HCT116 (cell line): ENCODE measurements at regions not wholly inside any gene's neighbourhood (a gene's known extent, or its start where the extent isn't known, plus 50 kb on each side); places are given as distances from the start of the nearest gene placed in this dataset.

Experiments
- ATAC-seq: fragments of 200-7000 bp; cut with Tn5 transposase; 2 replicates; pipeline ENCODE4 v1.9.1; 2020; ENCODE audit warnings: mild to moderate bottlenecking, moderate library complexity
- BruUV-seq: library from RNA; stranded (reverse); fragments of 400-500 nt; replicated peaks from 2 replicates; lab custom pipeline; 2021; lab: Mats Ljungman, UMichigan
- CTCF ChIA-PET: fragments of 300-600 bp; sonication (Branson Sonifier 250); formaldehyde crosslinking; loops from one replicate; lab custom pipeline; 2021; ENCODE audit warnings: antibody characterized with exemption; lab: Charles Lee
- POLR2A ChIA-PET: fragments of 300-600, 350-600 bp; sonication (Branson Sonifier 250); formaldehyde crosslinking; loops from one replicate; lab custom pipeline; 2021; ENCODE audit warnings: antibody characterized with exemption; lab: Charles Lee
- RAD21 ChIA-PET, 2 experiments: fragments of 300-600 bp; sonication (Branson Sonifier 250); formaldehyde crosslinking; loops; one replicate each; lab custom pipeline; 2023; ENCODE audit warnings: low total read pairs in 2 of 2; ENCODE audit not compliant: uncharacterized antibody in 2 of 2, unreplicated experiment in 2 of 2, low non-redundant PET in 1 of 2; lab: Charles Lee
- DNase-seq: peaks from one replicate; pipeline ENCODE4 v3.0.0-alpha.2; 2010; ENCODE audit warnings: low read depth, low spot score
- H2AFZ ChIP-seq: fragments of 200-600 bp; shearing (Covaris generic), sonication (generic); 2 replicates; pipeline ENCODE4 v1.6.1; 2017; ENCODE audit warnings: low read depth, mixed run types, mixed read lengths, antibody characterized with exemption, low read length; ENCODE audit not compliant: poor library complexity, severe bottlenecking
- H3K27ac ChIP-seq: 2 replicates; pipeline ENCODE4 v1.5.1; 2012; ENCODE audit warnings: low read depth, low read length
- H3K27me3 ChIP-seq: fragments of 200-600 bp; sonication (generic); 2 replicates; pipeline ENCODE4 v1.6.1; 2016; ENCODE audit warnings: mixed run types, low read length, mixed read lengths; ENCODE audit not compliant: insufficient read depth
- H3K36me3 ChIP-seq, 2 experiments: fragments of 200-500 bp in 1 of 2; fragments of 200-600 bp in 1 of 2; sonication (Bioruptor generic) in 1 of 2; sonication (generic) in 1 of 2; 2 replicates each; pipeline versions ENCODE4 v1.5.1 to v1.6.1; 2014 to 2016; ENCODE audit warnings: low read length in 2 of 2, inconsistent platforms in 1 of 2, mixed read lengths in 1 of 2, mixed run types in 1 of 2; ENCODE audit not compliant: insufficient read depth in 2 of 2, control insufficient read depth in 1 of 2
- H3K4me1 ChIP-seq, 2 experiments: fragments of 200-600 bp in 1 of 2; sonication (generic) in 1 of 2; 2 replicates each; pipeline versions ENCODE4 v1.5.1 to v1.6.1; 2012 to 2017; ENCODE audit warnings: low read length in 2 of 2, inconsistent platforms in 1 of 2, mild to moderate bottlenecking in 1 of 2, mixed read lengths in 1 of 2, mixed run types in 1 of 2, moderate library complexity in 1 of 2; ENCODE audit not compliant: insufficient read depth in 2 of 2, control insufficient read depth in 1 of 2
- H3K4me2 ChIP-seq: fragments of 200-600 bp; sonication (generic); 2 replicates; pipeline ENCODE4 v1.6.1; 2017; ENCODE audit warnings: mixed run types, low read length, mixed read lengths
- H3K4me3 ChIP-seq, 2 experiments: fragments of 200-600 bp in 1 of 2; sonication (generic) in 1 of 2; replicated peaks in 1 of 2; 2 replicates each; pipeline ENCODE4 v1.5.1; 2011 to 2016; ENCODE audit warnings: low read length in 2 of 2, control low read depth in 1 of 2, low read depth in 1 of 2, mild to moderate bottlenecking in 1 of 2, mixed read lengths in 1 of 2, mixed run types in 1 of 2
- H3K79me2 ChIP-seq: fragments of 200-600 bp; sonication (generic); 2 replicates; pipeline ENCODE4 v1.6.1; 2017; ENCODE audit warnings: mild to moderate bottlenecking, mixed run types, low read length, moderate library complexity, mixed read lengths; ENCODE audit not compliant: insufficient read depth
- H3K9ac ChIP-seq: fragments of 200-600 bp; sonication (generic); 2 replicates; pipeline ENCODE4 v1.6.1; 2016; ENCODE audit warnings: low read length, mixed read lengths
- H3K9me2 ChIP-seq: fragments of 200-600 bp; sonication (generic), shearing (Covaris generic); 2 replicates; pipeline ENCODE4 v1.6.1; 2017; ENCODE audit warnings: mixed run types, mild to moderate bottlenecking, moderate library complexity; ENCODE audit not compliant: insufficient read depth
- H3K9me3 ChIP-seq, 2 experiments: fragments of 200-500 bp in 1 of 2; fragments of 200-600 bp in 1 of 2; sonication (Bioruptor generic) in 1 of 2; sonication (generic) in 1 of 2; 2 replicates each; pipeline ENCODE4 v1.6.1; 2014 to 2017; ENCODE audit warnings: low read length in 2 of 2, mixed read lengths in 2 of 2, inconsistent platforms in 1 of 2, low read depth in 1 of 2, mild to moderate bottlenecking in 1 of 2, mixed run types in 1 of 2, moderate library complexity in 1 of 2; ENCODE audit not compliant: control insufficient read depth in 1 of 2, insufficient read depth in 1 of 2
- H4K20me1 ChIP-seq: fragments of 200-600 bp; sonication (generic), shearing (Covaris generic); 2 replicates; pipeline ENCODE4 v1.6.1; 2017; ENCODE audit warnings: mixed run types, mild to moderate bottlenecking, moderate library complexity; ENCODE audit not compliant: insufficient read depth
- ATF3 ChIP-seq: IDR thresholded peaks from 2 replicates; pipeline ENCODE4 v1.6.1; 2012
- CBX3 ChIP-seq: IDR thresholded peaks from 2 replicates; pipeline ENCODE4 v1.6.1; 2012; ENCODE audit warnings: low read depth
- CTCF ChIP-seq, 3 experiments: fragments of 200-600 bp in 1 of 3; sonication (generic) in 1 of 3; IDR thresholded peaks in 2 of 3; conservative IDR thresholded peaks in 1 of 3; 2 replicates each; pipeline ENCODE4 v1.5.1; 2012 to 2017; ENCODE audit warnings: low read depth in 2 of 3, low read length in 2 of 3, antibody characterized with exemption in 1 of 3, borderline replicate concordance in 1 of 3, control low read depth in 1 of 3, mild to moderate bottlenecking in 1 of 3, mixed read lengths in 1 of 3, mixed run types in 1 of 3, moderate library complexity in 1 of 3; ENCODE audit not compliant: insufficient read depth in 1 of 3
- ELF1 ChIP-seq: IDR thresholded peaks from 2 replicates; pipeline ENCODE4 v1.6.1; 2012; ENCODE audit warnings: low read depth, borderline replicate concordance
- JUND ChIP-seq: IDR thresholded peaks from 2 replicates; pipeline ENCODE4 v1.6.1; 2012
- MAX ChIP-seq: IDR thresholded peaks from 2 replicates; pipeline ENCODE4 v1.6.1; 2012
- REST ChIP-seq: IDR thresholded peaks from 2 replicates; pipeline ENCODE4 v1.6.1; 2012; ENCODE audit warnings: low read depth
- SIN3A ChIP-seq: IDR thresholded peaks from 2 replicates; pipeline ENCODE4 v1.6.1; 2012; ENCODE audit warnings: low read depth
- ZBTB33 ChIP-seq: IDR thresholded peaks from 2 replicates; pipeline ENCODE4 v1.6.1; 2011; ENCODE audit warnings: mild to moderate bottlenecking, low read length, moderate library complexity; ENCODE audit not compliant: insufficient replicate concordance; ENCODE audit errors: extremely low read depth
- ZNF274 ChIP-seq: fragments of 200-500 bp; sonication (Bioruptor generic); IDR thresholded peaks from 2 replicates; pipeline ENCODE4 v1.6.1; 2014; ENCODE audit warnings: mild to moderate bottlenecking, low read depth, low read length, inconsistent platforms
- intact Hi-C: fragments of 100-400 bp; cut with micrococcal nuclease; formaldehyde crosslinking; loops from 2 replicates; pipeline ENCODE4 v1.10.0; 2022

GRCh38 chrX:150092549-150092948 lies 154.3 kb upstream of the EOLA2 start:
- Histone ChIP-seq H4K20me1 (no peaks in the 10 kb centered on the region), H3K4me1 (no peaks in the 10 kb centered on the region), H3K4me2 (no peak overlapping the region), H3K79me2 (no peaks in the 10 kb centered on the region), H3K9me3 (no peaks in the 10 kb centered on the region), H3K4me3 (no peak overlapping the region), H3K27me3 (no peaks in the 10 kb centered on the region), H3K27ac (no peak overlapping the region), H3K36me3 (no peaks in the 10 kb centered on the region), H3K9ac (no peak overlapping the region), H2AFZ (no peak overlapping the region), H3K9me2 (no peaks in the 10 kb centered on the region)
- no peak for DNase-seq
- TF ChIP-seq REST (no peak), CBX3 (no peak), ATF3 (no peak), JUND (no peak), CTCF (IDR thresholded peaks at IDR 0.05 in 2 of 3, conservative IDR thresholded peaks at IDR 0.05 in 1 of 3; ENCODE audit: borderline replicate concordance in 1 of 3, insufficient read depth in 1 of 3, low read depth in 2 of 3, low read length in 2 of 3) (no peak), SIN3A (no peak), ZBTB33 (no peak), ELF1 (no peak), ZNF274 (no peak), MAX (no peak)
- RAD21 ChIA-PET = no interaction called here
- no TSS peak for BruUV-seq
- CTCF ChIA-PET = no interaction called here
- ATAC-seq = no peak
- POLR2A ChIA-PET = no interaction called here
- intact Hi-C loops = no loop called here
